HG03571 (cell line): ENCODE measurements at regions not wholly inside any gene's neighbourhood (a gene's known extent, or its start where the extent isn't known, plus 50 kb on each side); places are given as distances from the start of the nearest gene placed in this dataset.
A peak's percentile ranks its signal among the peaks of the same experiment; 100 is the strongest.
"Not testable (repeated sequence)": the region's sequence is repeated elsewhere in the genome, so short reads cannot be mapped to it uniquely, and the experiment has no call there.

Source experiments
- ATAC-seq: cut with Tn5 transposase; IDR thresholded peaks from one replicate; pipeline ENCODE4 v1.9.1; 2021; ENCODE audit not compliant: unreplicated experiment

GRCh38 chr15:98085003-98085639, 124.6 kb downstream of the ARRDC4 start:
- no peak for ATAC-seq

GRCh38 chr15:98088307-98088945, 127.9 kb downstream of the ARRDC4 start:
- peak; percentile 89 for ATAC-seq

GRCh38 chr15:98089352-98089751, 128.8 kb downstream of the ARRDC4 start:
- ATAC-seq = not testable (repeated sequence)

- not testable (repeated sequence) for ATAC-seq
Observed at GRCh38 chr15:98097986-98098385, 137.5 kb downstream of the ARRDC4 start.

GRCh38 chr15:98100606-98101005, 140.1 kb downstream of the ARRDC4 start:
- ATAC-seq = not testable (repeated sequence)

GRCh38 chr15:98103570-98103969, 143.1 kb downstream of the ARRDC4 start:
- no peak for ATAC-seq

GRCh38 chr15:98104386-98105151, 144.1 kb downstream of the ARRDC4 start:
- not testable (repeated sequence) for ATAC-seq

- ATAC-seq = not testable (repeated sequence)
Observed at GRCh38 chr15:98106615-98107194, 146.2 kb downstream of the ARRDC4 start.

- ATAC-seq = no peak
Observed at GRCh38 chr15:98111806-98112205, 151.3 kb downstream of the ARRDC4 start.

GRCh38 chr15:98113327-98113726, 152.8 kb downstream of the ARRDC4 start:
- no peak for ATAC-seq

- ATAC-seq = no peak
Observed at GRCh38 chr15:98120561-98120960, 160.1 kb downstream of the ARRDC4 start.

- ATAC-seq = no peak
Observed at GRCh38 chr15:98121536-98121935, 161.0 kb downstream of the ARRDC4 start.

GRCh38 chr15:98121957-98122356, 161.5 kb downstream of the ARRDC4 start:
- no peak for ATAC-seq

GRCh38 chr15:98123297-98123696, 162.8 kb downstream of the ARRDC4 start:
- ATAC-seq = no peak

GRCh38 chr15:98123834-98124233, 163.3 kb downstream of the ARRDC4 start:
- no peak for ATAC-seq

- no peak for ATAC-seq
Observed at GRCh38 chr15:98124581-98124980, 164.1 kb downstream of the ARRDC4 start.

- ATAC-seq = no peak
Observed at GRCh38 chr15:98126326-98127085, 166.0 kb downstream of the ARRDC4 start.

- no peak for ATAC-seq
Observed at GRCh38 chr15:98127586-98127985, 167.1 kb downstream of the ARRDC4 start.

- ATAC-seq = no peak
Observed at GRCh38 chr15:98131924-98132323, 171.4 kb downstream of the ARRDC4 start.

GRCh38 chr15:98134905-98135304, 174.4 kb downstream of the ARRDC4 start:
- ATAC-seq = no peak

- no peak for ATAC-seq
Observed at GRCh38 chr15:98138910-98139309, 178.4 kb downstream of the ARRDC4 start.
